ENCODE measurements at regions not wholly inside any gene's neighbourhood (a gene's known extent, or its start where the extent isn't known, plus 50 kb on each side); places are given as distances from the start of the nearest gene placed in this dataset.

DNA sequence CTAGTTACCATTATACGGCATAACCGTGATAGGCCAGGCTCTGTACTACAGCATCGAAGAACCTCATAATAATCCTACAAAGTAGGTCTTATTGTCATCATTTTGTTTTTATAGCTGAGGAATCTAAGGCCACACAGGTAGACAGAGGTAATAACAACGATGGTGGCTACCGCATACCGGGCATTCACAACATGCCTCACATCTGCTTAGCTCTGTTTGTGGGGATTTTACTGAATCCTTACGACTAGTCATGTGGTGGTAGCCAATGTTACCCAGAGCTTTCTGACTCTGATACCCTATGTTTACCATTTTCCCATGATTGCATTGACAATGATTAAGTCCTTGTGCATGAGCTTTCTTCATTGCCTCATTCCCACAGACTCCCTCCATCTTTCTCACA lies 269.4 kb downstream of the TCF7L2 start:
- TF ChIP-seq, protein P1, sequence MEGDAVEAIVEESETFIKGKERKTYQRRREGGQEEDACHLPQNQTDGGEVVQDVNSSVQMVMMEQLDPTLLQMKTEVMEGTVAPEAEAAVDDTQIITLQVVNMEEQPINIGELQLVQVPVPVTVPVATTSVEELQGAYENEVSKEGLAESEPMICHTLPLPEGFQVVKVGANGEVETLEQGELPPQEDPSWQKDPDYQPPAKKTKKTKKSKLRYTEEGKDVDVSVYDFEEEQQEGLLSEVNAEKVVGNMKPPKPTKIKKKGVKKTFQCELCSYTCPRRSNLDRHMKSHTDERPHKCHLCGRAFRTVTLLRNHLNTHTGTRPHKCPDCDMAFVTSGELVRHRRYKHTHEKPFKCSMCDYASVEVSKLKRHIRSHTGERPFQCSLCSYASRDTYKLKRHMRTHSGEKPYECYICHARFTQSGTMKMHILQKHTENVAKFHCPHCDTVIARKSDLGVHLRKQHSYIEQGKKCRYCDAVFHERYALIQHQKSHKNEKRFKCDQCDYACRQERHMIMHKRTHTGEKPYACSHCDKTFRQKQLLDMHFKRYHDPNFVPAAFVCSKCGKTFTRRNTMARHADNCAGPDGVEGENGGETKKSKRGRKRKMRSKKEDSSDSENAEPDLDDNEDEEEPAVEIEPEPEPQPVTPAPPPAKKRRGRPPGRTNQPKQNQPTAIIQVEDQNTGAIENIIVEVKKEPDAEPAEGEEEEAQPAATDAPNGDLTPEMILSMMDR (IDR thresholded peaks at IDR 0.05; ENCODE audit: insufficient read depth, low read length), result no peak
- TF ChIP-seq POLR2AphosphoS5 (IDR thresholded peaks at IDR 0.05; ENCODE audit: low read depth) (no peak), GABPA (IDR thresholded peaks at IDR 0.05; ENCODE audit: low read depth) (no peak), REST (IDR thresholded peaks at IDR 0.05; ENCODE audit: insufficient replicate concordance, low read depth) (no peak), SPI1 (IDR thresholded peaks at IDR 0.05; ENCODE audit: borderline replicate concordance, low read depth) (no peak)

Data from HL-60 (cell line).